ENCODE measurements at regions not wholly inside any gene's neighbourhood (a gene's known extent, or its start where the extent isn't known, plus 50 kb on each side); places are given as distances from the start of the nearest gene placed in this dataset.

DNA sequence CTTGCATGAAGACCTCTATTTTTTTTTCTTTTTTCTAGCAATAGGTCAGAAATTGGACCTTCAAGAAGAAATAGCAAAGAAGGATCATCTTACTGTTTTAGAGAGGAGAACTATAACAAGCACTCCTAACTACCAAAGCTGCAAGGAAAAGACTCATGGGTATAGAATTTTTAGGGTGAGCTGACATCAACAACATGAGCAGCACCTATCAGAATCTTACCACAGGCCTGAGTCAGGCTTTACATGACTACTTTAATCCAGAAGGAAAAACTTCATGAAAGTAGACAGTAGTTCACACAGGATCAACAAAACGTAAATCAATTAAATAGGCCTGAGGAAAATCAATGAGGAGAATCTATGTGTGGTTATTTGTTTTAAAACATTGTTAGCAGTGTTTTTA, 130.5 kb downstream of the FAM76B start:
- H3K27me3 Mint-ChIP-seq (ENCODE audit: insufficient read depth, unreplicated experiment), result peaks cover 18% of the 10 kb centered on the region
- H3K36me3 Mint-ChIP-seq (ENCODE audit: insufficient read depth, unreplicated experiment), result no peaks in the 10 kb centered on the region
- no TSS peak for BruUV-seq (replicated peaks)

DNA sequence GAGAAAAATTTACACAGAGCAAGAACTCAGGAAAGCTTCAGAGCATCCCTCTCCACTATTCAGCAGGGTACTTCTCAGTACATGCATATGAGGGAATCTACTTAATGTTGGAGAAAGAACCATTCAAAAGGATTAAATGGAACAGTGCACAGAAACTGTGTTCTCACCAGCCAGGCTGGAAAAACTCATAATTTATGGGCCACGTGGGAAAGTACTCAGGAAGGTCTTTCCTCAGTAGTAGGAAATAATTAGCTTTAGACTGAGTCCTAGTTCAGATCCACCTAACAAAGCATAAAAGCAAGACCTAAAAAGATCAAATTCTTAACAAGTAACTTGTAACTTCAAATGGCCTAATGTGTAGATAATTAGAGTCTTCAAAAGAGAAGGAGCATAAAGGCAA, 134.0 kb downstream of the FAM76B start:
- BruUV-seq (replicated peaks), result no TSS peak
- H3K9me3 Mint-ChIP-seq (ENCODE audit: unreplicated experiment), result no peaks in the 10 kb centered on the region
- no peaks in the 10 kb centered on the region for H3K4me1 Mint-ChIP-seq (ENCODE audit: low read depth, unreplicated experiment)
- peaks cover 27% of the 10 kb centered on the region for H3K27me3 Mint-ChIP-seq (ENCODE audit: insufficient read depth, unreplicated experiment)
- H3K9me3 ChIP-seq, result no peaks in the 10 kb centered on the region
- no peaks in the 10 kb centered on the region for H3K36me3 Mint-ChIP-seq (ENCODE audit: insufficient read depth, unreplicated experiment)
- no peaks in the 10 kb centered on the region for H3K36me3 ChIP-seq (ENCODE audit: control insufficient read depth, insufficient read depth, low read length)
- POLR2A ChIA-PET, result no interaction called here
- H3K27ac Mint-ChIP-seq (ENCODE audit: unreplicated experiment), result no peak overlapping the region
- intact Hi-C loops (cut with micrococcal nuclease; ENCODE audit: unreplicated experiment), result no loop called here
- H3K4me3 ChIP-seq (ENCODE audit: low read depth, low read length), result no peak overlapping the region
- TF ChIP-seq, protein P1, sequence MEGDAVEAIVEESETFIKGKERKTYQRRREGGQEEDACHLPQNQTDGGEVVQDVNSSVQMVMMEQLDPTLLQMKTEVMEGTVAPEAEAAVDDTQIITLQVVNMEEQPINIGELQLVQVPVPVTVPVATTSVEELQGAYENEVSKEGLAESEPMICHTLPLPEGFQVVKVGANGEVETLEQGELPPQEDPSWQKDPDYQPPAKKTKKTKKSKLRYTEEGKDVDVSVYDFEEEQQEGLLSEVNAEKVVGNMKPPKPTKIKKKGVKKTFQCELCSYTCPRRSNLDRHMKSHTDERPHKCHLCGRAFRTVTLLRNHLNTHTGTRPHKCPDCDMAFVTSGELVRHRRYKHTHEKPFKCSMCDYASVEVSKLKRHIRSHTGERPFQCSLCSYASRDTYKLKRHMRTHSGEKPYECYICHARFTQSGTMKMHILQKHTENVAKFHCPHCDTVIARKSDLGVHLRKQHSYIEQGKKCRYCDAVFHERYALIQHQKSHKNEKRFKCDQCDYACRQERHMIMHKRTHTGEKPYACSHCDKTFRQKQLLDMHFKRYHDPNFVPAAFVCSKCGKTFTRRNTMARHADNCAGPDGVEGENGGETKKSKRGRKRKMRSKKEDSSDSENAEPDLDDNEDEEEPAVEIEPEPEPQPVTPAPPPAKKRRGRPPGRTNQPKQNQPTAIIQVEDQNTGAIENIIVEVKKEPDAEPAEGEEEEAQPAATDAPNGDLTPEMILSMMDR (IDR thresholded peaks at IDR 0.05; ENCODE audit: insufficient read depth in 1 of 2, low read depth in 1 of 2, low read length in 1 of 2, severe bottlenecking in 1 of 2, unreplicated experiment in 1 of 2), result no peak
- CTCF ChIA-PET, result interaction anchor here (0.6 kb wide), 1 partner anchor 499 kb away, joined by 10 read pairs; no protein-coding TSS in a partner anchor
- DNase-seq, result no peak
- H3K4me3 Mint-ChIP-seq (ENCODE audit: unreplicated experiment), result no peak overlapping the region
- no peaks in the 10 kb centered on the region for H3K27me3 ChIP-seq (replicated peaks; ENCODE audit: control insufficient read depth, insufficient read depth, low read length)
- H3K4me1 ChIP-seq, result no peaks in the 10 kb centered on the region

More for the DNA sequence above, 130.5 kb downstream of the FAM76B start:
- Histone ChIP-seq H3K36me3 (ENCODE audit: control insufficient read depth, insufficient read depth, low read length) (no peaks in the 10 kb centered on the region), H3K4me3 (ENCODE audit: low read depth, low read length) (no peak overlapping the region), H3K27me3 (replicated peaks; ENCODE audit: control insufficient read depth, insufficient read depth, low read length) (no peaks in the 10 kb centered on the region), H3K4me1 (no peaks in the 10 kb centered on the region), H3K9me3 (no peaks in the 10 kb centered on the region)
- no peak for DNase-seq
- TF ChIP-seq, protein P1 (IDR thresholded peaks at IDR 0.05; ENCODE audit: insufficient read depth in 1 of 2, low read depth in 1 of 2, low read length in 1 of 2, severe bottlenecking in 1 of 2, unreplicated experiment in 1 of 2), result no peak
- POLR2A ChIA-PET, result no interaction called here
- CTCF ChIA-PET, result no interaction called here
- Mint-ChIP-seq H3K4me1 (ENCODE audit: low read depth, unreplicated experiment) (no peaks in the 10 kb centered on the region), H3K9me3 (ENCODE audit: unreplicated experiment) (no peaks in the 10 kb centered on the region), H3K4me3 (ENCODE audit: unreplicated experiment) (no peak overlapping the region), H3K27ac (ENCODE audit: unreplicated experiment) (no peak overlapping the region)
- intact Hi-C loops (cut with micrococcal nuclease; ENCODE audit: unreplicated experiment), result no loop called here

DNA sequence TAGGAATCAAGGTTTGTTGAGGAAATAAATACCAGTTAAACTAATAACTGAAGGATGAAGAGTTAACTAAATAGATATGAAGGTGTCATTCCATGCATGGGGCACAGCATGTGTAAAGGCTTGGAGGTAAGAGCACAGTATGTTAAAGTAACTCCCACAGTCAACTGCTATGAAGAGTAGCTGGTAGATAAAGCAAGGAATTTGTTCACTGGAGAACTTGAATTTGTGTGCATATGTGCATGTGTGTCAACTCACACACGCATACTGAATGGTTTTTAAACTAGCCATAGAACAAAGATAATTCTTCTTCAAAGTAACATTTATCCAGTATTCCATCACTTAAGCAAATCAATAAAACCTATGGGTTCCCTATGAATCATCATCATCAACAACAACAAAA, 135.9 kb downstream of the FAM76B start:
- intact Hi-C loops (cut with micrococcal nuclease; ENCODE audit: unreplicated experiment), result no loop called here
- no TSS peak for BruUV-seq (replicated peaks)
- H3K9me3 Mint-ChIP-seq (ENCODE audit: unreplicated experiment), result no peaks in the 10 kb centered on the region

More for the DNA sequence above, 135.9 kb downstream of the FAM76B start:
- no peak for DNase-seq
- Mint-ChIP-seq H3K4me1 (ENCODE audit: low read depth, unreplicated experiment) (no peaks in the 10 kb centered on the region), H3K36me3 (ENCODE audit: insufficient read depth, unreplicated experiment) (no peaks in the 10 kb centered on the region), H3K27ac (ENCODE audit: unreplicated experiment) (no peak overlapping the region), H3K4me3 (ENCODE audit: unreplicated experiment) (no peak overlapping the region), H3K27me3 (ENCODE audit: insufficient read depth, unreplicated experiment) (peaks cover 31% of the 10 kb centered on the region)
- ChIA-PET POLR2A (no interaction called here), CTCF (no interaction called here)
- no peaks in the 10 kb centered on the region for H3K4me1 ChIP-seq
- TF ChIP-seq, protein P1 (IDR thresholded peaks at IDR 0.05; ENCODE audit: insufficient read depth in 1 of 2, low read depth in 1 of 2, low read length in 1 of 2, severe bottlenecking in 1 of 2, unreplicated experiment in 1 of 2), result no peak
- no peaks in the 10 kb centered on the region for H3K9me3 ChIP-seq
- no peaks in the 10 kb centered on the region for H3K27me3 ChIP-seq (replicated peaks; ENCODE audit: control insufficient read depth, insufficient read depth, low read length)
- H3K4me3 ChIP-seq (ENCODE audit: low read depth, low read length), result no peak overlapping the region
- no peaks in the 10 kb centered on the region for H3K36me3 ChIP-seq (ENCODE audit: control insufficient read depth, insufficient read depth, low read length)

All from Caco-2 (cell line).